ENCODE measurements at regions not wholly inside any gene's neighbourhood (a gene's known extent, or its start where the extent isn't known, plus 50 kb on each side); places are given as distances from the start of the nearest gene placed in this dataset.

GRCh38 chr17:14446825-14447224 lies 145.9 kb downstream of the HS3ST3B1 start:
- TF ChIP-seq CTCF (IDR thresholded peaks at IDR 0.05) (no peak), POLR2A (IDR thresholded peaks at IDR 0.05) (no peak)
